ENCODE measurements at regions not wholly inside any gene's neighbourhood (a gene's known extent, or its start where the extent isn't known, plus 50 kb on each side); places are given as distances from the start of the nearest gene placed in this dataset.

- TF ChIP-seq TAF1 (IDR thresholded peaks at IDR 0.05; ENCODE audit: low read depth, low read length), result no peak
- no peak for TF ChIP-seq POLR2A (IDR thresholded peaks at IDR 0.05; ENCODE audit: low read depth, low read length)
- TF ChIP-seq POLR2AphosphoS5 (IDR thresholded peaks at IDR 0.05; ENCODE audit: low read depth, low read length), result no peak
- TF ChIP-seq SPI1 (IDR thresholded peaks at IDR 0.05; ENCODE audit: low read depth, low read length), result no peak
Measured at GRCh38 chr13:70424928-70425327, 316.7 kb upstream of the KLHL1 start.

Data from GM12891 (cell line).